GM20000 (cell line): ENCODE measurements at regions not wholly inside any gene's neighbourhood (a gene's known extent, or its start where the extent isn't known, plus 50 kb on each side); places are given as distances from the start of the nearest gene placed in this dataset.

Experiments used
- DNase-seq: peaks from one replicate; pipeline ENCODE4 v3.0.0; 2012; ENCODE audit warnings: low spot score
- TF ChIP-seq, protein P1 (sequence below): IDR thresholded peaks from 2 replicates; pipeline ENCODE4 v1.5.1; 2012; ENCODE audit warnings: mild to moderate bottlenecking, control low read depth; ENCODE audit errors: extremely low read depth, missing control alignments

DNA sequence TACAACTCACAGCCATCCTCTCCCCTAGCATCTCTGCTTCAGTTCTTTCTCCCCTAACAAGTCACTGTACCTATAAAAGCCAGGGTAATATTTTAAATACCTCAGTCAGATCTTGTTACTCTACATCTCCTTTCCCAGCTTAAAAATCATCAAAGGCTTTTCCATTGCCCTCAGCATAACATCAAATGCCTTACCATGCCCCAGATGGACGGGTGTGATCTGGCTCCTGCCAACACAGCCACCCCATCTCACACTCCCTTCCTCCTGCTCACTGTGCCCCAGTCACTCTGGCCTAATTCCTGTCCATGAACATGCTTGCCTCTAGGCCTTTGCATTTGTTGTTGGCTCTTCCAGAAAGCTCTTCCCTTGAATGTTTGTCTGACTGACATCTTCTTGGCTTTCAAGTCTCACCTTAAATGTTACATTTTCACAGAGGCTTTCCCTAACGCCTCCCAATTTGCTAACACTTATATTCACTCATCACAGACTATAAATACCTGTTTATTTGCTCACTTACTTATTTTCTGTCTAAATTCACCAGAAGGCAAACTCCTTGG lies 640.9 kb downstream of the NYAP2 start:
- DNase-seq = no peak
- TF ChIP-seq, protein P1, sequence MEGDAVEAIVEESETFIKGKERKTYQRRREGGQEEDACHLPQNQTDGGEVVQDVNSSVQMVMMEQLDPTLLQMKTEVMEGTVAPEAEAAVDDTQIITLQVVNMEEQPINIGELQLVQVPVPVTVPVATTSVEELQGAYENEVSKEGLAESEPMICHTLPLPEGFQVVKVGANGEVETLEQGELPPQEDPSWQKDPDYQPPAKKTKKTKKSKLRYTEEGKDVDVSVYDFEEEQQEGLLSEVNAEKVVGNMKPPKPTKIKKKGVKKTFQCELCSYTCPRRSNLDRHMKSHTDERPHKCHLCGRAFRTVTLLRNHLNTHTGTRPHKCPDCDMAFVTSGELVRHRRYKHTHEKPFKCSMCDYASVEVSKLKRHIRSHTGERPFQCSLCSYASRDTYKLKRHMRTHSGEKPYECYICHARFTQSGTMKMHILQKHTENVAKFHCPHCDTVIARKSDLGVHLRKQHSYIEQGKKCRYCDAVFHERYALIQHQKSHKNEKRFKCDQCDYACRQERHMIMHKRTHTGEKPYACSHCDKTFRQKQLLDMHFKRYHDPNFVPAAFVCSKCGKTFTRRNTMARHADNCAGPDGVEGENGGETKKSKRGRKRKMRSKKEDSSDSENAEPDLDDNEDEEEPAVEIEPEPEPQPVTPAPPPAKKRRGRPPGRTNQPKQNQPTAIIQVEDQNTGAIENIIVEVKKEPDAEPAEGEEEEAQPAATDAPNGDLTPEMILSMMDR = no peak

DNA sequence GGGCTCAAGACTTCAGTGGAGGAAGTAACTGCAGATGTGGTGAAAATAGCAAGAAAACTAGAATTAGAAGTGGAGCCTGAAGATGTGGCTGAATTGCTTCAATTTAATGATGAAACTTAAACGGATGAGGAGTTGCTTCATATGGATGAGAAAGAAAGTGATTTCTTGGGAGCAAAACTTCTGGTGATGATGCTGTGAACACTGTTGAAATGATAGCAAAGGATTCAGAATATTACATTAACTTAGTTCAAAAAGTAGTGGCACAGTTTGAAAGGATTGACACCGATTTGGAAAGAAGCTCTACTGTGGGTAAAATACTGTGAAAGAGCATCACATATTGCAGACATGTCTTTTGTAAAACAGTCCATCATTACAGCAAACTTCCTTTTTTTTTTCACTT lies 638.0 kb downstream of the NYAP2 start:
- no peak for DNase-seq
- TF ChIP-seq, protein P1 = no peak

DNA sequence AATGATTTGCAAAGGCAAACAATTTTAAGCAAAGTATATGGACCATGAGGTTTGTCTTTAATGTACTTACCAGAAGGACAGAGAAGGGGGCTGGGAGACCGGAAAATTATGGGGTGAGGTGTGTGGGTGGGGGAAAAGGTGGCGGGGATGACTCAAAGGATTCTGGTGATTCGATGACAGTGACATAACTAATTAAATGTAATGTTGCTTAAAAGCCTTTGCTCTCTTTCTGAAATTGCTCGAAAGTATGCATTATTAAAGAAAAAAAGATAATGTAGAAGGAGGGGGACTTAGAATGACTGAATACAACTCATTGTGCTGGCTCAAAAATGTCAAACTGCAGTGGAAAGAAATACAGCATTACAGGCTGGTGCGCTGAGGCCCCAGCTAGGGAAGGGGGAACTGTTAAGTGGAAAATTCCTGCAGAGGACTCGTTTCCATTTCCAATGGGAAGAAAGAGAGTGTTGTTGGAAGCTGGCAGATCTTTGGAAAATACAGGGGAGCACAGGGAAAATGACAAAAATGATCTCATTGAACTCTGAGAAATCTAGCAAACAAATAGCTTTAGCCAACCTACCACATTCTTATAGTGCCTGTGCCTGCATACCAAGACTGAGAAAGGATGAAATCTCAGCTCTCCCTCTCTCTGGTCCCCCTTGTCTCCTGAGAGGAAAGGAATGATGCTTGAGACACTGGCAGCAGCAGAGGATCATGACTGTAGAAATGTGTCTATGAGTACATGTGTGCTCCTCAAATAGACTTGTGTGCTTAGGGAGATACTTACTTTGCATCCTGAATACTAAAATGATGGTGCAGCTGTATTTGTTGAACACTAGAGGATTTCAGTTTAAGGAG lies 632.4 kb downstream of the NYAP2 start:
- DNase-seq = no peak
- TF ChIP-seq, protein P1 = no peak

DNA sequence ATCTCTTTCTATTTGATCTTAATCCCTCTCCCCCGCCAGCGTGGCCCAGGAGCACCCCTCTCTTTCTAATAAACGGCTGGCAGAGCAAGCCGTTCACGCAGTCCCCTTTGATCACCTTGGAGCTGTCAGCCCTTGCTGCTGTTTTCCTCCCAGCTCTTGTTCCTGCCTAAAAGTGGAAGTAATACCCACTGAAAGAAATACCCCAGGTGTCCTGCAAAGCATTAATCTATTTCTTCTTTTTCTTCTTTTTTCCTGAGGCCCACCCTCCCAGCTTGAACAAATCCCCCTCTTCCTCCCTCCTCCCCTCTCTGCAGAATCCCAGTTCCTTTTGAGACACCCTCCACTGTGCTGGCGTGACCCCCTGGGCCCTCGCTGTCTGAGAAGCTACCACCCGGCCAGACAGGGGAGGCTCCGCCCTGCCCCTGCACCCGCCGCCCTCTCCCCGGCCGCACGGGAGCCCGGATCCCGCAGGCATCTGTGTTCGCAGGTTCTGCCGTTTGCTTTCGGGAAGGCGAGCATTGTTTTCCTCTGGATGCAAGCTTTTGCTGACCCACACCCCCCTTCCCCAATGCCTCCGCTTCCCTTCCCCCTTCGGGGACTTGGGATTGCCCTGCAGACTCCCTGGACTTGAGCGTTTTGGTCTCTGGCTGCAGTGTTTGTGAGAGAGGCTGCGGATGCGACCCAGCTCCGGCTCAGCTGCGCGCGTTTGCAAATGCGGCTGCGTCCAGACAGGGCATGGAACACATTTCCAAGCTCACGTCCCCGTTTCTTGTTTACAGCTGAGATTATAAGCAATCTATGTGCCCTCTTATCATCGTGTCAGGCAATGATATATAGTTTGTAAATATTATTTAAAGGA lies 631.5 kb downstream of the NYAP2 start:
- no peak for DNase-seq
- TF ChIP-seq, protein P1 = no peak

DNA sequence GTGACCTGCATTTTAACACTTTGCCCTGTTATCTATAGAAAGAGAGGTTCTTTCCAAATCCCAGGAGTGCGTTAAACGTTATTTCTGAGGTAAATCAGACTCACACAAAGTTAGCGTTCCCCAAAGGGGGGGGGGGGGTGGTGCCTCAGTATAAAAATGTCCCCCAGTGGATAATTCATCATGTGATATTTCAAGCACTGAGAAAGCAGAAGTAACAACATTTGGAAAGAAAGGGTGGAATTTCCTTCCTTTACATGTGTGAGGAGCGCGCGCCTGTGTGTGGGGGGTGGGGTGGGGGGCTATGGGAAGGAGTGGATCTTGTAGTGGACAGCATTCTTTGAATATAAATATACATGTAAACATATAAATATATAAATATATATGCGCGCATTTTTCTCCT lies 630.9 kb downstream of the NYAP2 start:
- TF ChIP-seq, protein P1 = no peak
- DNase-seq = no peak

DNA sequence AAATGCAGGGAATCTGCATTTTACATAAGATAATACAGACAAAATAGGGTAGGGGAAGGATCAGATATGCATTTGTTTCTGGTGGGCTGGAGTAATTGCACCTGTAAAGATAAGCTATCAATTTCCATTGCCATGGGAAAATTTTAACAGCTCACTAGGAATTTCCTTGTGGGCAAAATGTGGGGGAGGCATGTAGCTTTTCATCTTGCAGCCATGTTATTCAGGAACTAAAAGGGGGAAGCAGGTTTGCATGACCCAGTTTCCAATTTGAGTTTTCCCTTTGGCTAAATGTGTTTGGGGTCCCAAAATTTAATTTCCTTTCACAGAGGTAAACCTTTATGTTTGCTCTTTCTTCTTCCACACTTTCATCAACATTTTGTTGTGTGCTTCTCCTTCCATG lies 624.4 kb downstream of the NYAP2 start:
- DNase-seq = no peak
- TF ChIP-seq, protein P1 = no peak

DNA sequence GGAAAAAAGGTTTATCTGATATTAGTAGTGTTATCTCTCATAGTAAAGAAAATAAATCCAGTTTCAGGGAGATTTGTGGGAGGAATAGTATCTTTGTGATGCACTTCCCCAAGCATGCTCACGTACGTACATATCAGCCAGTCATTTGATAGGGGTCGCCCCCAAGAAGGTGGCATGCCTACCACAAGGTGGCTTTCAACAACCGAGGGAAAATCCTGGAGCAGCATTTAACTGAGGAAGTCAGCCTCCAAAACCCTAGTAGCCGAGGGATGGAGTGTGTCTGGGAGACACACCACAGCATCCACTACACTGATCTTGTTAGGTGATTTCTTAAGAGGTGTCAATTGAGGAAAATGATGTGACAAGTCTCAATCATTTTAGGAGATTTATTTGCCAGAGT lies 623.9 kb downstream of the NYAP2 start:
- DNase-seq = no peak
- TF ChIP-seq, protein P1 = no peak
